ENCODE measurements at regions not wholly inside any gene's neighbourhood (a gene's known extent, or its start where the extent isn't known, plus 50 kb on each side); places are given as distances from the start of the nearest gene placed in this dataset.

DNA sequence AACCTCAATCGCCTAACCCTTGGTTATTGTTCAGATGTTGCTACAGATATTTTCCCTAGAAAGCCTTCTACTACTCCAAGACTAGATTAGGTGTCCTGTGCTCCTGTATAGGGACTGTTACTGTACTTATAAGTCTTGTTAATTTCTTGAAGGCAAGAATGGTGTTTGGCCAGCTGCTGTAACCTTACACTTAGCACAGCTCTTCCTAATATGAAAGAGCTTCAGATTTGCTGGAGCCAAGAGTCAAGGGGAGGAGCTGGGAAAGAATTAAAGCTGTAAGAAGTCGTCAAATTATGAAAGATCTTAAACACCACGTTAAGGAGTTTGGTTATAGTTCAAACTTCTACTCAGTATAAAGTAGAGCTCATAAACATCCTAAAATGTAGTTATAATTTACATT lies 245.9 kb upstream of the TLL1 start:
- Histone ChIP-seq H3K27ac (ENCODE audit: extremely low read length, insufficient read depth, low read length) (no peak overlapping the region), H2AFZ (ENCODE audit: low read length) (no peak overlapping the region), H3K9ac (ENCODE audit: insufficient read depth, low read depth, low read length) (no peak overlapping the region), H4K20me1 (ENCODE audit: insufficient read depth, low read length) (no peaks in the 10 kb centered on the region), H3K4me3 (replicated peaks in 1 of 3; ENCODE audit: insufficient read depth in 1 of 3, low read depth in 2 of 3, low read length in 3 of 3) (no peak overlapping the region), H3K27me3 (ENCODE audit: control insufficient read depth in 1 of 2, insufficient read depth in 2 of 2, low read length in 2 of 2) (no peaks in the 10 kb centered on the region), H3K79me2 (ENCODE audit: insufficient read depth, low read length) (no peaks in the 10 kb centered on the region), H3K36me3 (replicated peaks in 1 of 2; ENCODE audit: control insufficient read depth in 1 of 2, insufficient read depth in 2 of 2, low read length in 2 of 2) (no peaks in the 10 kb centered on the region), H3K4me1 (ENCODE audit: insufficient read depth, low read length) (no peaks in the 10 kb centered on the region), H3K9me3 (ENCODE audit: low read length) (no peaks in the 10 kb centered on the region), H3K4me2 (ENCODE audit: low read depth, low read length) (no peak overlapping the region)
- intact Hi-C loops (cut with micrococcal nuclease; ENCODE audit: unreplicated experiment): no loop called here
- POLR2A ChIA-PET: no interaction called here
- no TSS peak for BruUV-seq (replicated peaks)
- in situ Hi-C loops (cut with HindIII; ENCODE audit: extremely low pct_ligation_motif_present, low pct_unique_long_range_greater_than_20kb): no loop called here
- TF ChIP-seq NR3C1 (CRISPR knock-in tag; IDR thresholded peaks at IDR 0.05): no peak
- CTCF ChIA-PET (ENCODE audit: low intra/inter-chr PET ratio, low total read pairs): no interaction called here
- FAIRE-seq (no peak), ATAC-seq (no peak), DNase-seq (ENCODE audit: low spot score) (no peak)
- 1% methylated on average over 3 of the region's 3 CpGs for WGBS (ENCODE audit: low lambda C conversion rate)

DNA sequence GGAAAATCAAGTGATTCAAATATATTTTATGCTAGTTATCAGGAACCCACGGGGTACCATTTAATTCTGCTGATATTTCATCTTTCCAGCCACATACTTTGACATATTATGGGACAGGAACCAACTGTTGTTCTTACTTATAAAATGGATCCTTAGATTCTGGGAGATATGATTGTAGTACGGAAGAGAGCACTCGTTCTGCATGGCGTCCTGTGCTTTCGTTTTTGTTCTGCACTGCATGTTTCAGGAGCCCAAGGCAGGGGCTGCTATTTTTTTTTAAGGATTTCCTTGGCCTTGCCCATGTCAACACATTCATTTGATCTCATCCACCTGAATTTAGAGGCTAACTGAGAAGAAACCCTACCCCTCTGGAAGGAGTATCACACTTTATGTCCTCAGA lies 245.5 kb upstream of the TLL1 start:
- no peaks in the 10 kb centered on the region for H3K4me1 ChIP-seq (ENCODE audit: insufficient read depth, low read length)
- no peaks in the 10 kb centered on the region for H3K79me2 ChIP-seq (ENCODE audit: insufficient read depth, low read length)
- ATAC-seq (no peak), DNase-seq (ENCODE audit: low spot score) (no peak), FAIRE-seq (no peak)
- no peaks in the 10 kb centered on the region for H4K20me1 ChIP-seq (ENCODE audit: insufficient read depth, low read length)
- no peaks in the 10 kb centered on the region for H3K36me3 ChIP-seq (replicated peaks in 1 of 2; ENCODE audit: control insufficient read depth in 1 of 2, insufficient read depth in 2 of 2, low read length in 2 of 2)
- H3K4me3 ChIP-seq (replicated peaks in 1 of 3; ENCODE audit: insufficient read depth in 1 of 3, low read depth in 2 of 3, low read length in 3 of 3): no peak overlapping the region
- no peak overlapping the region for H2AFZ ChIP-seq (ENCODE audit: low read length)
- H3K9ac ChIP-seq (ENCODE audit: insufficient read depth, low read depth, low read length): no peak overlapping the region
- POLR2A ChIA-PET: no interaction called here
- 26% methylated on average over 5 of the region's 5 CpGs for WGBS (ENCODE audit: low lambda C conversion rate)
- intact Hi-C loops (cut with micrococcal nuclease; ENCODE audit: unreplicated experiment): no loop called here
- no peak overlapping the region for H3K4me2 ChIP-seq (ENCODE audit: low read depth, low read length)
- no peaks in the 10 kb centered on the region for H3K27me3 ChIP-seq (ENCODE audit: control insufficient read depth in 1 of 2, insufficient read depth in 2 of 2, low read length in 2 of 2)
- no peaks in the 10 kb centered on the region for H3K9me3 ChIP-seq (ENCODE audit: low read length)
- no TSS peak for BruUV-seq (replicated peaks)
- in situ Hi-C loops (cut with HindIII; ENCODE audit: extremely low pct_ligation_motif_present, low pct_unique_long_range_greater_than_20kb): no loop called here
- no peak overlapping the region for H3K27ac ChIP-seq (ENCODE audit: extremely low read length, insufficient read depth, low read length)
- CTCF ChIA-PET (ENCODE audit: low intra/inter-chr PET ratio, low total read pairs): no interaction called here
- TF ChIP-seq ZFP1 (CRISPR knock-in tag; IDR thresholded peaks at IDR 0.05) (no peak), SRSF4 (IDR thresholded peaks at IDR 0.05; ENCODE audit: low read depth, low read length, poor library complexity, severe bottlenecking) (no peak), FOSL1 (CRISPR knock-in tag; IDR thresholded peaks at IDR 0.05; ENCODE audit: borderline replicate concordance) (no peak), ZNF33B (CRISPR knock-in tag; IDR thresholded peaks at IDR 0.05) (no peak), NFIC (IDR thresholded peaks at IDR 0.05; ENCODE audit: low read length) (no peak), RXRA (CRISPR knock-in tag; IDR thresholded peaks at IDR 0.05) (no peak), ZSCAN20 (CRISPR knock-in tag; IDR thresholded peaks at IDR 0.05; ENCODE audit: borderline replicate concordance) (no peak), BORCS8-MEF2B (CRISPR knock-in tag; IDR thresholded peaks at IDR 0.05) (no peak), EEA1 (CRISPR knock-in tag; IDR thresholded peaks at IDR 0.05; ENCODE audit: borderline replicate concordance) (no peak), ZNF558 (CRISPR knock-in tag; IDR thresholded peaks at IDR 0.05; ENCODE audit: borderline replicate concordance) (no peak), ZNF124 (CRISPR knock-in tag; IDR thresholded peaks at IDR 0.05) (no peak), ZNF746 (CRISPR knock-in tag; IDR thresholded peaks at IDR 0.05) (no peak)
- TF ChIP-seq, protein P1, sequence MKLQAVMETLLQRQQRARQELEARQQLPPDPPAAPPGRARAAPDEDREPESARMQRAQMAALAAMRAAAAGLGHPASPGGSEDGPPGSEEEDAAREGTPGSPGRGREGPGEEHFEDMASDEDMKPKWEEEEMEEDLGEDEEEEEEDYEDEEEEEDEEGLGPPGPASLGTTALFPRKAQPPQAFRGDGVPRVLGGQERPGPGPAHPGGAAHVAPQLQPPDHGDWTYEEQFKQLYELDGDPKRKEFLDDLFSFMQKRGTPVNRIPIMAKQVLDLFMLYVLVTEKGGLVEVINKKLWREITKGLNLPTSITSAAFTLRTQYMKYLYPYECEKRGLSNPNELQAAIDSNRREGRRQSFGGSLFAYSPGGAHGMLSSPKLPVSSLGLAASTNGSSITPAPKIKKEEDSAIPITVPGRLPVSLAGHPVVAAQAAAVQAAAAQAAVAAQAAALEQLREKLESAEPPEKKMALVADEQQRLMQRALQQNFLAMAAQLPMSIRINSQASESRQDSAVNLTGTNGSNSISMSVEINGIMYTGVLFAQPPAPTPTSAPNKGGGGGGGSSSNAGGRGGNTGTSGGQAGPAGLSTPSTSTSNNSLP (IDR thresholded peaks at IDR 0.05; ENCODE audit: low read depth, low read length): no peak
- TF ChIP-seq, protein P2, sequence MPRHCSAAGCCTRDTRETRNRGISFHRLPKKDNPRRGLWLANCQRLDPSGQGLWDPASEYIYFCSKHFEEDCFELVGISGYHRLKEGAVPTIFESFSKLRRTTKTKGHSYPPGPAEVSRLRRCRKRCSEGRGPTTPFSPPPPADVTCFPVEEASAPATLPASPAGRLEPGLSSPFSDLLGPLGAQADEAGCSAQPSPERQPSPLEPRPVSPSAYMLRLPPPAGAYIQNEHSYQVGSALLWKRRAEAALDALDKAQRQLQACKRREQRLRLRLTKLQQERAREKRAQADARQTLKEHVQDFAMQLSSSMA (CRISPR knock-in tag; IDR thresholded peaks at IDR 0.05): no peak
